Loucy (cell line): ENCODE measurements at regions not wholly inside any gene's neighbourhood (a gene's known extent, or its start where the extent isn't known, plus 50 kb on each side); places are given as distances from the start of the nearest gene placed in this dataset.

ENCODE experiments used
- H2AFZ ChIP-seq: fragments of 200-600 bp; sonication (generic); 2 replicates; pipeline ENCODE4 v1.6.0; 2016; ENCODE audit warnings: antibody characterized with exemption, mild to moderate bottlenecking, low read length, moderate library complexity
- H3F3A ChIP-seq: fragments of 200-600 bp; 2 replicates; pipeline ENCODE4 v1.6.0; 2016; ENCODE audit warnings: antibody characterized with exemption, low read depth, mild to moderate bottlenecking
- H3K27me3 ChIP-seq: fragments of 200-600 bp; sonication (generic); 2 replicates; pipeline ENCODE4 v1.6.1; 2014; ENCODE audit warnings: low read length, mild to moderate bottlenecking; ENCODE audit not compliant: insufficient read depth, poor library complexity, severe bottlenecking
- H3K36me3 ChIP-seq: fragments of 200-600 bp; sonication (generic); 2 replicates; pipeline ENCODE4 v1.6.1; 2016; ENCODE audit warnings: low read length; ENCODE audit not compliant: insufficient read depth
- H3K4me1 ChIP-seq: fragments of 200-600 bp; sonication (generic); 2 replicates; pipeline ENCODE4 v1.5.1; 2014; ENCODE audit warnings: low read length, mild to moderate bottlenecking; ENCODE audit not compliant: insufficient read depth, poor library complexity, severe bottlenecking
- H3K4me2 ChIP-seq: fragments of 200-600 bp; sonication (generic); 2 replicates; pipeline ENCODE4 v1.6.0; 2014; ENCODE audit warnings: antibody characterized with exemption, low read length, low read depth, mild to moderate bottlenecking; ENCODE audit not compliant: poor library complexity, severe bottlenecking
- H3K4me3 ChIP-seq: fragments of 200-600 bp; sonication (generic); 2 replicates; pipeline ENCODE4 v1.5.1; 2014; ENCODE audit warnings: low read length, mild to moderate bottlenecking, mixed read lengths; ENCODE audit not compliant: poor library complexity, severe bottlenecking
- H3K79me2 ChIP-seq: fragments of 200-600 bp; sonication (generic); 2 replicates; pipeline ENCODE4 v1.6.1; 2014; ENCODE audit warnings: low read length; ENCODE audit not compliant: insufficient read depth
- H3K9ac ChIP-seq: fragments of 200-600 bp; sonication (generic); 2 replicates; pipeline ENCODE4 v1.6.0; 2014; ENCODE audit warnings: mild to moderate bottlenecking, low read depth, low read length, moderate library complexity; ENCODE audit not compliant: poor library complexity, severe bottlenecking
- H3K9me2 ChIP-seq: fragments of 200-600 bp; sonication (generic); replicated peaks from 2 replicates; pipeline ENCODE4 v1.6.1; 2016; ENCODE audit warnings: low read depth, low read length, mixed read lengths
- H3K9me3 ChIP-seq: fragments of 200-600 bp; sonication (generic); 2 replicates; pipeline ENCODE4 v1.6.1; 2014; ENCODE audit warnings: mild to moderate bottlenecking, antibody characterized with exemption, low read length, low read depth; ENCODE audit not compliant: insufficient read depth
- H4K20me1 ChIP-seq: fragments of 200-600 bp; sonication (generic); 2 replicates; pipeline ENCODE4 v1.6.0; 2014; ENCODE audit warnings: antibody characterized with exemption, low read length, mild to moderate bottlenecking; ENCODE audit not compliant: insufficient read depth, poor library complexity, severe bottlenecking
- CTCF ChIP-seq: fragments of 200-600 bp; sonication (generic); conservative IDR thresholded peaks from 2 replicates; pipeline ENCODE4 v1.5.1; 2014; ENCODE audit warnings: mild to moderate bottlenecking, antibody characterized with exemption, low read length
- EZH2phosphoT487 ChIP-seq: fragments of 200-600 bp; IDR thresholded peaks from 2 replicates; pipeline ENCODE4 v1.6.1; 2018; ENCODE audit warnings: antibody characterized with exemption, mild to moderate bottlenecking, moderate library complexity, borderline replicate concordance

GRCh38 chr15:91699741-91700140 is 153.8 kb upstream of the SLCO3A1 start:
- no peaks in the 10 kb centered on the region for H3K9me2 ChIP-seq
- no peaks in the 10 kb centered on the region for H3F3A ChIP-seq
- H3K27me3 ChIP-seq = no peaks in the 10 kb centered on the region
- H2AFZ ChIP-seq = no peak overlapping the region
- H3K79me2 ChIP-seq = no peaks in the 10 kb centered on the region
- no peaks in the 10 kb centered on the region for H3K9me3 ChIP-seq
- TF ChIP-seq EZH2phosphoT487 (no peak), CTCF (no peak)
- H3K4me2 ChIP-seq = no peak overlapping the region
- no peaks in the 10 kb centered on the region for H4K20me1 ChIP-seq
- H3K36me3 ChIP-seq = no peaks in the 10 kb centered on the region
- H3K4me1 ChIP-seq = no peaks in the 10 kb centered on the region
- no peak overlapping the region for H3K9ac ChIP-seq
- no peak overlapping the region for H3K4me3 ChIP-seq

GRCh38 chr15:91703274-91703673 is 150.2 kb upstream of the SLCO3A1 start:
- Histone ChIP-seq H3K9me2 (no peaks in the 10 kb centered on the region), H3K4me2 (no peak overlapping the region), H3K9ac (no peak overlapping the region), H3K79me2 (no peaks in the 10 kb centered on the region), H4K20me1 (no peaks in the 10 kb centered on the region), H3K4me3 (no peak overlapping the region), H3K4me1 (peaks cover 7% of the 10 kb centered on the region), H3K36me3 (no peaks in the 10 kb centered on the region), H3K27me3 (no peaks in the 10 kb centered on the region), H3F3A (no peaks in the 10 kb centered on the region), H2AFZ (no peak overlapping the region), H3K9me3 (no peaks in the 10 kb centered on the region)
- no peak for TF ChIP-seq EZH2phosphoT487
- no peak for TF ChIP-seq CTCF

GRCh38 chr15:91704343-91704742 is 149.2 kb upstream of the SLCO3A1 start:
- no peaks in the 10 kb centered on the region for H3K27me3 ChIP-seq
- no peaks in the 10 kb centered on the region for H3K79me2 ChIP-seq
- peaks cover 7% of the 10 kb centered on the region for H3K4me1 ChIP-seq
- TF ChIP-seq EZH2phosphoT487 (no peak), CTCF (no peak)
- H3K9ac ChIP-seq = no peak overlapping the region
- no peaks in the 10 kb centered on the region for H3K9me2 ChIP-seq
- no peak overlapping the region for H2AFZ ChIP-seq
- no peaks in the 10 kb centered on the region for H3F3A ChIP-seq
- H4K20me1 ChIP-seq = no peaks in the 10 kb centered on the region
- H3K4me2 ChIP-seq = no peak overlapping the region
- no peaks in the 10 kb centered on the region for H3K36me3 ChIP-seq
- no peaks in the 10 kb centered on the region for H3K9me3 ChIP-seq
- no peak overlapping the region for H3K4me3 ChIP-seq
